Stomach (tissue), 4 donors: ENCODE measurements at regions not wholly inside any gene's neighbourhood (a gene's known extent, or its start where the extent isn't known, plus 50 kb on each side); places are given as distances from the start of the nearest gene placed in this dataset.

ENCODE experiments used
- EP300 ChIP-seq: sonication (generic); formaldehyde crosslinking; IDR thresholded peaks from one replicate; pipeline ENCODE4 v1.6.1; 2017; ENCODE audit warnings: antibody characterized with exemption
- POLR2A ChIP-seq, 4 donors: fragments of 450-650 bp; IDR thresholded peaks; one replicate each; pipeline ENCODE4 v1.6.1; 2016; ENCODE audit warnings: antibody characterized with exemption in 4 of 4, control low read depth in 2 of 4, mild to moderate bottlenecking in 1 of 4, moderate library complexity in 1 of 4
- POLR2AphosphoS5 ChIP-seq, 3 donors: sonication (generic); formaldehyde crosslinking; IDR thresholded peaks; one replicate each; pipeline ENCODE4 v1.6.1; 2016; ENCODE audit warnings: antibody characterized with exemption in 3 of 3
- TF ChIP-seq, protein P1 (sequence below), 7 experiments: fragments of 450-650 bp in 4 of 7; fragments of 200-600 bp in 3 of 7; sonication (generic) in 3 of 7; IDR thresholded peaks; one replicate each; pipeline ENCODE4 v1.5.1; 2016 to 2019; ENCODE audit warnings: antibody characterized with exemption in 7 of 7, control low read depth in 2 of 7, mild to moderate bottlenecking in 1 of 7

DNA sequence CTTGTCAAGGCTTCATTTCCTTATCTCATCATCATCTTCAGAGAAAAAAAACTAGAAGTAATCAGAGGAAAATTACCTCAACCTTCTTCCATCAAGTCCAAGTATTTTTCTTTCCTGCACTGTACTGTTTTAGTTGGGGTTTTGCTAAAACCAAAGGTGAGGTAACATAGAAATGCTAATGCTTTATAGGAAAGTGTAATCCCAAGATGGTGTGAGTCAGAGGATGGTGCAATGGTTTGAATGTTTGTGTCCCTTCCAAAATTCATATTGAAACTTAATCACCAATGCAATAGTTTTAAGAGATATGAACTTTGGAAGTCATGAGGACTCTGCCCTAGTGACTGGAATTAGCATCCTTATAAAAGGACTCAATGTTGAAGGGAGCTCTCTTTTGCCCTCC, 79.5 kb downstream of the KBTBD8 start:
- TF ChIP-seq, protein P1, sequence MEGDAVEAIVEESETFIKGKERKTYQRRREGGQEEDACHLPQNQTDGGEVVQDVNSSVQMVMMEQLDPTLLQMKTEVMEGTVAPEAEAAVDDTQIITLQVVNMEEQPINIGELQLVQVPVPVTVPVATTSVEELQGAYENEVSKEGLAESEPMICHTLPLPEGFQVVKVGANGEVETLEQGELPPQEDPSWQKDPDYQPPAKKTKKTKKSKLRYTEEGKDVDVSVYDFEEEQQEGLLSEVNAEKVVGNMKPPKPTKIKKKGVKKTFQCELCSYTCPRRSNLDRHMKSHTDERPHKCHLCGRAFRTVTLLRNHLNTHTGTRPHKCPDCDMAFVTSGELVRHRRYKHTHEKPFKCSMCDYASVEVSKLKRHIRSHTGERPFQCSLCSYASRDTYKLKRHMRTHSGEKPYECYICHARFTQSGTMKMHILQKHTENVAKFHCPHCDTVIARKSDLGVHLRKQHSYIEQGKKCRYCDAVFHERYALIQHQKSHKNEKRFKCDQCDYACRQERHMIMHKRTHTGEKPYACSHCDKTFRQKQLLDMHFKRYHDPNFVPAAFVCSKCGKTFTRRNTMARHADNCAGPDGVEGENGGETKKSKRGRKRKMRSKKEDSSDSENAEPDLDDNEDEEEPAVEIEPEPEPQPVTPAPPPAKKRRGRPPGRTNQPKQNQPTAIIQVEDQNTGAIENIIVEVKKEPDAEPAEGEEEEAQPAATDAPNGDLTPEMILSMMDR (IDR thresholded peaks at IDR 0.05) = no peak
- TF ChIP-seq POLR2A (IDR thresholded peaks at IDR 0.05) = no peak
- TF ChIP-seq POLR2AphosphoS5 (IDR thresholded peaks at IDR 0.05) = no peak
- TF ChIP-seq EP300 = no peak
